Astrocyte of the spinal cord (primary cell): ENCODE measurements at regions not wholly inside any gene's neighbourhood (a gene's known extent, or its start where the extent isn't known, plus 50 kb on each side); places are given as distances from the start of the nearest gene placed in this dataset.

Experiments used
- DNase-seq: peaks from one replicate; pipeline ENCODE4 v3.0.0; 2011; ENCODE audit warnings: low read depth, low spot score
- H3K4me3 ChIP-seq: 2 replicates; pipeline ENCODE4 v1.5.1; 2011; ENCODE audit warnings: low read depth, mild to moderate bottlenecking, low read length, moderate library complexity
- in situ Hi-C: cut with HindIII; loops from 2 replicates; pipeline ENCODE4 v1.10.0; 2017; ENCODE audit warnings: low sequenced_read_pairs
- TF ChIP-seq, protein P1 (sequence below): IDR thresholded peaks from 2 replicates; pipeline ENCODE4 v1.5.1; 2012; ENCODE audit warnings: low read depth, mild to moderate bottlenecking, low read length, inconsistent platforms

GRCh38 chr5:8185852-8186251 is 316.9 kb downstream of the MTRR start:
- no peak overlapping the region for H3K4me3 ChIP-seq
- DNase-seq: no peak
- in situ Hi-C loops: no loop called here
- TF ChIP-seq, protein P1, sequence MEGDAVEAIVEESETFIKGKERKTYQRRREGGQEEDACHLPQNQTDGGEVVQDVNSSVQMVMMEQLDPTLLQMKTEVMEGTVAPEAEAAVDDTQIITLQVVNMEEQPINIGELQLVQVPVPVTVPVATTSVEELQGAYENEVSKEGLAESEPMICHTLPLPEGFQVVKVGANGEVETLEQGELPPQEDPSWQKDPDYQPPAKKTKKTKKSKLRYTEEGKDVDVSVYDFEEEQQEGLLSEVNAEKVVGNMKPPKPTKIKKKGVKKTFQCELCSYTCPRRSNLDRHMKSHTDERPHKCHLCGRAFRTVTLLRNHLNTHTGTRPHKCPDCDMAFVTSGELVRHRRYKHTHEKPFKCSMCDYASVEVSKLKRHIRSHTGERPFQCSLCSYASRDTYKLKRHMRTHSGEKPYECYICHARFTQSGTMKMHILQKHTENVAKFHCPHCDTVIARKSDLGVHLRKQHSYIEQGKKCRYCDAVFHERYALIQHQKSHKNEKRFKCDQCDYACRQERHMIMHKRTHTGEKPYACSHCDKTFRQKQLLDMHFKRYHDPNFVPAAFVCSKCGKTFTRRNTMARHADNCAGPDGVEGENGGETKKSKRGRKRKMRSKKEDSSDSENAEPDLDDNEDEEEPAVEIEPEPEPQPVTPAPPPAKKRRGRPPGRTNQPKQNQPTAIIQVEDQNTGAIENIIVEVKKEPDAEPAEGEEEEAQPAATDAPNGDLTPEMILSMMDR: no peak

DNA sequence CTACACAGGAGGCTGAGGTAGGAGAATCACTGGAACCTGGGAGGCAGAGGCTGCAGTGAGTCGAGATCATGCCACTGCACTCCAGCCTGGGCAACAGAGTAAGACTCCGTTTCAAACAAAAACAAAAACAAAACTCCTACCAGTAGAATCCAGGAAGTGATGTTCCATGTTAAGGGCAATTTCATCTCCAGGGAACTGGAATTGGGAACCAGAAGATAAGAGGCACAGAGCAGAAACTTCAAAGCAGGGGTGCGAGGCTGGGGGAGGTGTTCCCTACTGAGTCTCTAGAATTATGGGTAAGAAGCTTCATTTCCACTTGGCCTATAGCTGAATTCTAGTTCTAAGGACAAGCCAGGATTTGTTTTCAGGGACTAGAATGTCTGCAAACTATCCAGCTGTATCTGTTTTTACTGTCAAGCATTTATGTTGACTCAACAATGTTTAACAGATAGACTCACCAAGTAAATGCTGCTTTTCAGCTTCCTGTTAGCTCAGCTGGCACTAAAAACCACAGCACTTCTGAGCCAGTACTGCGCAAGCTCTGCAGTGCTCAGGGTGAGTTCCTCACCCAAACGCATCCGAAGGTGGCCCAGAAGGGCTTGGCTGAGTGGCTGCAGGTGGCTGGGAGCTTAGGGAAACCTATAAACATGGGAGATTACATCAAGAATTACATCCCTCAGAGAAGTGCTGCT is 320.1 kb downstream of the MTRR start:
- TF ChIP-seq, protein P1: no peak
- H3K4me3 ChIP-seq: no peak overlapping the region
- in situ Hi-C loops: no loop called here
- no peak for DNase-seq

DNA sequence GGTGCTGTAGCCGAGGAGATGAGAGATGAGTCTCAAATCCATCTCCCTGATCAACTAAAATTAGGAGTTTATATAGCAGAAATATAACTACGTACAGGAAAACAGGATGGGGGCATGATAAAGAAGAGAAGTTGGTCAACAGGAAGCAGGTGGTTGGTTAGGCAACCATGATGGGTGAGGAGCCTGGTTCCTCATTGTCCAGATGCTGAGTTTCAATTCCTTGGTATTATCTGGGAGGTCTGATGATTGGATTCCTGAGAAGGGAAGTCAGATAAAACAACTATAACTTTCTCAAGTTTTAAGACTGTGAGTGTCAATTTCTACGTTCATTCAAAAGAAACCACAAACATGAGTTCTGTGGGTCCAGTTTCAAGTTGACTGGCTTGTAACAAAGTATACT is 323.9 kb downstream of the MTRR start:
- H3K4me3 ChIP-seq: no peak overlapping the region
- in situ Hi-C loops: no loop called here
- DNase-seq: no peak
- TF ChIP-seq, protein P1: no peak

GRCh38 chr5:8196061-8196460 is 327.1 kb downstream of the MTRR start:
- in situ Hi-C loops: no loop called here
- no peak overlapping the region for H3K4me3 ChIP-seq
- DNase-seq: no peak
- TF ChIP-seq, protein P1: no peak

DNA sequence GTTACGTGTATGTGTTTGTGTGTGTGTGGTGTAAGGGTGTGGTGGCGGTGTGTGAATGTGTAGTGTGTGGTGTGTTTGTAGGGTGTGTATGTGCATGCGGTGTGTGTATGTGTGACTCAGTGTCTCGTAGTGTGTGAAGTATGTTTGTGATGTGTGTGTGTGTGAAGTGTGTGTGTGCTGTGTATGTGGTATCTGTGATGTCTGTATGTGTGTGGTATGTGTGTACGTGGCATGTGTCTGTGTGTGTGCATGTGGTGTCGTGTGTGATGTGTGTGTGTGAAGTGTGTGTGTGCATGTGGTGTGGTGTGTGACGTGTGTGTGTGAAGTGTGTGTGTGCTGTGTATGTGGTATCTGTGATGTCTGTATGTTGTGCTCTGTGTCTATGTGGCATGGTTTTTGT is 339.4 kb downstream of the MTRR start:
- no peak for DNase-seq
- TF ChIP-seq, protein P1: no peak
- H3K4me3 ChIP-seq: no peak overlapping the region
- in situ Hi-C loops: no loop called here

- TF ChIP-seq, protein P1: no peak
- no peak overlapping the region for H3K4me3 ChIP-seq
- in situ Hi-C loops: no loop called here
- no peak for DNase-seq
Measured at GRCh38 chr5:8209500-8209899, 340.6 kb downstream of the MTRR start.
